COLO829 (cell line): ENCODE measurements at regions not wholly inside any gene's neighbourhood (a gene's known extent, or its start where the extent isn't known, plus 50 kb on each side); places are given as distances from the start of the nearest gene placed in this dataset.
"Not testable (repeated sequence)": the region's sequence is repeated elsewhere in the genome, so short reads cannot be mapped to it uniquely, and the experiment has no call there.

ENCODE experiments used
- DNase-seq: peaks from one replicate; pipeline ENCODE4 v3.0.0; 2012; ENCODE audit warnings: low spot score

DNA sequence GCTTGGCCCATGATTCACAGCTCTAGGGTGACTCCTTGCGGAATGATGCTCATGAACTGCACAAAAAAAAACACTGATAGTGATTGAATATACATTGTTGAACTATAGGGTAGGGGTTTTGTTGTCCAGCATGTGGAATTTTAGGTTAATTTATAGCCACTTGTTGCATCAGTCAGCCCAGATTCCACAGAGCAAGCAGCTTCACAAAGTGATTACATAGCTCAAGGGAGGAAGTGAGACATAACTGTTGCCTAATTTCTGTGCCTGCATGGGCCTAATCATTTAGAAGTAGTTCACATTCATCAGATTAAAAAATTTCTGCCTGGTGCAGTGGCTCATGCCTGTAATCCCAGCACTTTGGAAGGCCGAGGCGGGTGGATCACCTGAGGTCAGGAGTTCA lies 142.2 kb upstream of the ZNF722 start:
- not testable (repeated sequence) for DNase-seq

DNA sequence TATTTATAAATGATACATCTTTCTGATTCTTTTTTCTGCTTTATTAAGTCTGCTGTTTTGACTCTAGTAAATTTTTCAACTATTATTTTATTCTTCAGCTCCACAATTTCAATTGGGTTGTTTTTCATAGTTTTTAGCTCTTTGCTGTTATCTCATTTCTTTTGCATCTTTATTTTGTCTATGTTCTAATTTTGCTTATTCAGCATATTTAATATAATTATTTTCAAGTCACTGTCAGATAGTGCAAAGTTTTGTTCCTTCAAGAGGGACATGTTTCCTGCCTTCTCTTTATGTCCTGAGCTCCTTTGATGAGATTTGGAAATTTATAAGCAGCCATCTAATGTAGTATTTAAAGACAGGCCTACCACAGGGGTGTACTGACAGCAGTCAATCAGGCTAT lies 131.5 kb upstream of the ZNF722 start:
- DNase-seq: no peak

- DNase-seq: not testable (repeated sequence)
These were observed 124.4 kb upstream of the ZNF722 start for GRCh38 chr7:63874242-63874641.

DNA sequence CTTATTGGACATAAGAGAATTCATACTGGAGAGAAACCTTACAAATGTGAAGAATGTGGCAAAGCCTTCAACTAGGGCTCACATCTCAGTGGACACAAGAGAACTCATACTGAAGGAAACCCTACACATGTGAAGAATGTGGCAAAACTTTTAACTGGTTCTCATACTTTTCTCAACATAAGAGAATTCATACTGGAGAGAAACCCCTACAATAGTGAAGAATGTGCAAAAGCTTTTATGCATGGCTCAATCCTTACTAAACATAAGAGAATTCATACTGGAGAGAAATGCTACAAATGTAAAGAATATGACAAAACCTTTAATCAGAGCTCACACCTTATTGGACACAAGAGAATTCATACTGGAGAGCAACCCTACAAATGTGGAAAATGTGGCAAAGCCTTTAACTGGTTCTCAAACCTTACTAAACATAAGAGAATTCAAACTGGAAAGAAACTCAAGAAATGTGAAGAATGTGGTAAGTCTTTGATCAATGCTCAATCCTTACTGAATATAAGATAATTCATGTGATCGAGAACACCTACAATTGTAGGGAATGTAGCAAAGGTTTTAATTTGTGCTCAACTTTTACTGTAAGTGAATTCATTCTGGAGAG lies 121.8 kb upstream of the ZNF722 start:
- DNase-seq: no peak

DNA sequence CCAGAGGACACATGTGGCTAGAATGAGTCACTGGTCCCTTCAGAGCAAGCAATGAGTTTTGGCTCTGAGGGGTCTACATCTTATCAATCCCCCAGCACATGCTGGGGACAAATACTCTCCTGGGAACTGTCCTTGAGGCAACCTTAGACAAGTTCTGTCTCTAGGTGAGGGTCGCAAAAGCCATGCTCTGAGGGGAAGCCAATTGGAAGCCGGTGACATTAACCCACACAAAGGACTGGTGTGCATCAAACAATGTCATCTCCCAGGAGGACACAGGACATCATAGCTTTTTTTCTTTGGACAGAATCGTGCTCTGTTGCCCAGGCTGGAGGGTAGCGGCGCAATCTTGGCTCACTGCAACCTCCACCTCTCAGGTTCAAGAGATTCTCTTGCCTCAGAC lies 111.6 kb upstream of the ZNF722 start:
- DNase-seq: no peak

DNA sequence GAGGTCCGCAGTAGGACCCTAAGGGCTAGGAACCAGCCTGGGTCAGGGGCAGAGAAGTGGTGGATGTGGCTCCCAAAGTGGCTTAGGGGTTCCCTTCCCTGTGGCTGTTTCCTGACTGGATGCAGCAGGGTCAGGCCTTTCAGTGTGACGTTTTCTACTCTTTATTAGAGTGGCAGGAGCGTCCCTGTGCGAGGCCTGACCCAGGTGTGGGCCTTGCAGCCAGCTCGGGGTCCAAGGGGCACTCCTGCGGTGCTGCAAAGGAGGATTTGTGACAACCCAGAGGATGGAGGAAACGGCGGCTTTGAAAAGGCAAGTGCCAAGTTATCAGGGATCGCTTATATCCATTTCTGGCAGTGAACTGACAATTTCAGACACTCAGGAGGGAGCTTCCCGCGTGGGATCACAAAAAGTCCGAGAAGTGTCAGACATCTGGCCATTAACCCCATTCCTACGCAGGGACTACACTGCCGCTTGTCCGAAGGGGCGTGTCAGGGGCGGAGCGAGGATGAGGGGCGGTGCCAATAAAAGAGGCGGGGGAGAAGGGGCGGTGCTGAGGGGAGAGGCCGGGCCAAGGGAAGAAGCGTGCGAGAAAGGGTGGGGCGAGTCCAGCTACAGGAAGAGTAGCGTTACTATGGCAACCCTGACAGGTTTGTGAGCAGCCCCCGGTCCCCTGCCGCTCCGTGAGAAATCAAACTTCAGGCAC lies 98.8 kb upstream of the ZNF722 start:
- no peak for DNase-seq

DNA sequence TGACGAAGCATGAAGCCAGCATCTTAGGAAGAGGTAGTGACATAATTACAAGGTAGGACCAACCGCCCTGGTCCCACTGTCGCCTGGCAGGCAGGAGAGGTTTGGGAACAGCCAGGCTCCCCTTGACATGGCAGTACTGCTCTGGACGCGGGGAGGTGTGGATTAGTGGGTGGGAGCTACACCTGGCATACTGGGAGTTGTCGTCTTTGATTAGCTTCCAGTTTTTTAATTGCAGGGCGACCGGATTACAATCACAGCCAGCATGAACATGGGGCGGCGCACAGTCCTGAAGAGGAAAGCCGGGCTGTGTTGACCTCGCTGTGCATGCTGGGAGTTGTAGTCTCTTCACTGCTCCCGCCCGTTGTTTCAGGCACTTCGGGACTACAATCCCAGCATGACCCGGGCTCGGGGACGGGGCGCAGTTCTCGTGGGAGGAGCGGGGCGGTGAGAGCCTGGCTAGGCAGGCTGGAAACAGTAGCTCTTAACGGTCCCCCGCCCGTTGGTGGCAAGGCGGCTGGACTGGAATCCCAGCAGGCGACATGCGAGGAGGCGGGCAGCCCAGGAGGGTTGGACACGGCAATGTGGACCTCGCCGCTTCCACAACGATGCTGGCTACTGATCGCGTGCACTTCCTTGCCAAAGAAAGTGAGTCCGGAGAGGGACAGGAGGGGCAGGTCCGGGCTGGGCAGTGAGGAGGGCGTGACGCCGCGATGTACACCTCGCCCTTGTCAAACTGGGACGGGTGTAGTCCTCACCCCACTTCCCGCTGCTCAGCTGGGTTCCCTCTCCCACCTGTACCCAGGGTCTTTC lies 98.0 kb upstream of the ZNF722 start:
- peak; percentile 14 for DNase-seq

- DNase-seq: not testable (repeated sequence)
These were observed 97.5 kb upstream of the ZNF722 start for GRCh38 chr7:63901204-63901506.

DNA sequence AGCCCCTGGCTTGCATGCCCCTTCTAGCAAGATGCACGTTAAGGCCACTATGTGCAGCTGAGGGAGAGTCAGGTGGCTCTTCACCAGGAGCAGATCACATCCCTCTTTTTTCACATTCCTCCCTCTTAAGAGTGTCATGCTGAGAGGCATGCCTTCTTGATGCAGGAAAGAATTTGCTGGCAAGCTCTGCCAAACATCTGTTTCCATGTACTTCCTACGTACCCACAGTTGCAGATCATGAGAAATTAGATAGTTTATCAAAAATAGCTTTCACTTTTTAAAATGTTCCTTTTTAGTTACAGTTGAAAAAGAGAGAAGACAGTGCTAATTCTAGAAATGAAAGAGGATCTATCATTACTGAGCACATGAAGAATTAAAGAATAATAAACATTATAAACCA lies 79.7 kb upstream of the ZNF722 start:
- DNase-seq: no peak

GRCh38 chr7:63925262-63925625 lies 73.4 kb upstream of the ZNF722 start:
- DNase-seq: no peak

DNA sequence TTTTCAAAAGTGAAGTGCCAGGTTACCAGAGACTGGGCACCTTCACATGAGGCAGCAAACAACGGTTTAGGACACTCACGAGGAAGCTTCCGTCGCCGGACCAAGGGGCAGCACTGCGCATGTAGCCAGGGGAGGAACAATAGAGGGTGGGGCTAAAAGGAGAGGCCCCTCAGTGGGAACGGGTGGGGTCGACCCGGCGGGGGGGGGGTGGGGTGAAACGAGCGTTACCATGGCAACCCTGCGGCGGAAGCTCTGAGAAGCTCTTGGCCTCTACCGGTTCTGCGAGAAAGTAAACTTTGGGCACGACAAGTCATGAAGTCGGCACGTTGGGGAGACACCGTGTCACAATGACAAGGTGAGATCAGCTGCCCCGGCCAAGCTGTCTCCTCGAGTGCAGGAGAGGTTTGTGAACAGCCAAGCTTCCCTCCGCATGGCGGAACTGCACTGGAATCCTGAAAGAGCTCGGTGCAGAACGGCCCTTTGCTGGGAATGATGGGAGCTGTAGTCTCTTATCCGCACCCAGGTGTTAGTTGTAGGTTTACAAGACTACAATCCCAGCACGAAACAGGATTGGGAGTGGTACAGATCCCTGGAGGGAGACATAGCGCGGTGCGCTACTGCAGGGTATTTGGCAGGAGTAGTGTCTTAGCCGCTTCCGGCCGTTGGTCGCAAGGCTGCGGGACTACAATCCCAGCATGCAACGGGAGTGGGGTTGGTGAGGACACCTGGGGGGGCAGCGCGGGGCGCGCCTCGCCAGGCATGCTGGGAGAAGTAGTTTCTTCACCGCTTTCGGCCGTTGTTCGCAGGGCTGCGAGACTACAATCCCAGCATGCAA lies 72.8 kb upstream of the ZNF722 start:
- no peak for DNase-seq

DNA sequence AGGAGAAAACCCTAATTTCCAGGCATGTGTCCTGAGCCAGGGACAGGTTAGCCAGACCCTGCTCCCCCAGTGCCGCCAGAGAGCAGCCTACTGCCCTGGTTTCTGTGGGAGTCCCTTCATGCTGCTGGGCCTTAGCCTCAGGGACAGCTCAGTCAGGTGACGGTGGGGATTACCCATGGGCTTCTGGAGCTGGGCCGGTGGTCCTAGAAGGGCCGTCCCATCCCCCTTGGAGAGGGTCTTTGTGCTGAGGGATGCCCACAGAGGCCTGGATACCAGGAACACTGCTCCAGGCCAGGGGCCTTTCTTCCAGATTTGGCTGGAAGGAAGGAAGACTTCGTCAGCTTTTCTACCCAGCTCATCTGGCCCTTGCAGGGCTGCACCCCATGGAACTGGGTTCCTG lies 71.4 kb upstream of the ZNF722 start:
- DNase-seq: no peak

DNA sequence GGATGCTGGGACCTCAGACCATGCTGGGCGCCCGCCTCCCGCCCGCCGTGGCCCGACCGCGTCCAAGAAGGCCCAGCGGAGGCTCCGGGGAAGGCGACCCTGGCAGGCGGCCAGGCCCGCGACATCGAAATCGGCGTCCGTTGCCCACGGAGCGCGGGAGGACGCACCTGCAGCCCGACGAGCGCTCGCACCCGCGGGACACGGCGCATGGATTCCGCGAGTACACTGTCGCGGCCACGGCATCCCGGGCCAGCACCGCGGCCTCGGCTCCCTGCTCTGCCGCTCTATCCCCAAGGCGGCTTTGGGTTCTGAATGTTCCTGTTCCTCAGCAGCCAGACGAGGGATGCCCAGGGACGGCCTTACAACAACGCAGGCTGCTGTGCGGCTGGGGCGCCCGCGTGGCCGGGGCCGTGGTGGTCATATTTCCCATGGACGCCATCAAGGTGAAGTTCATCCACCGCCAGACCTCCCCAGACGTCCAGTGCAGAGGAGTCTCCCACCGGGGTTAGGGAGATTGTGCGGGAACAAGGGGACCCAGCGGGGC lies 67.5 kb upstream of the ZNF722 start:
- DNase-seq: no peak

- no peak for DNase-seq
These were observed 66.6 kb upstream of the ZNF722 start for GRCh38 chr7:63931985-63932577.
